HepG2 (cell line): ENCODE measurements at regions not wholly inside any gene's neighbourhood (a gene's known extent, or its start where the extent isn't known, plus 50 kb on each side); places are given as distances from the start of the nearest gene placed in this dataset.

ENCODE experiments used
- ATAC-seq: fragments of 200-7000 bp; cut with Tn5 transposase; 3 replicates; pipeline ENCODE4 v1.9.1; 2020; ENCODE audit warnings: mild to moderate bottlenecking, moderate library complexity
- BruUV-seq: library from RNA; stranded (reverse); fragments of 400-500 nt; replicated peaks from 2 replicates; lab custom pipeline; 2021; lab: Mats Ljungman, UMichigan
- CTCF ChIA-PET: fragments of 300-600 bp; formaldehyde crosslinking; extraction: SDS; loops from one replicate; lab custom pipeline; 2021; ENCODE audit warnings: low total read pairs, inconsistent platforms, low intra/inter-chr PET ratio; lab: Yijun Ruan, JAX
- POLR2A ChIA-PET: fragments of 350-600 bp; sonication (Branson Sonifier 250); formaldehyde crosslinking; loops from one replicate; lab custom pipeline; 2020; ENCODE audit warnings: antibody characterized with exemption, inconsistent platforms; lab: Yijun Ruan, JAX
- DNase-seq: peaks from one replicate; pipeline ENCODE4 v3.0.0-alpha.2; 2015; ENCODE audit warnings: low spot score
- FAIRE-seq: peaks from 3 replicates; lab custom pipeline; 2011; peaks lifted over from hg19 to GRCh38; lab: Jason Lieb, UNC
- H2AFZ ChIP-seq: one replicate; pipeline ENCODE4 v1.6.1; 2011; ENCODE audit warnings: low read length, inconsistent platforms
- H3K27ac ChIP-seq: fragments of 300-600 bp; 3 replicates; pipeline ENCODE4 v1.8.0; 2011; ENCODE audit warnings: mixed run types, mild to moderate bottlenecking, mixed read lengths, low read length, inconsistent platforms; ENCODE audit not compliant: insufficient read depth; ENCODE audit errors: extremely low read length
- H3K27me3 ChIP-seq, 2 experiments: fragments of 200-600 bp in 1 of 2; 2 replicates in 1 of 2; 3 replicates in 1 of 2; pipeline versions ENCODE4 v1.6.0 to v1.8.0; 2011; ENCODE audit warnings: low read length in 2 of 2, mild to moderate bottlenecking in 2 of 2, moderate library complexity in 2 of 2, inconsistent platforms in 1 of 2; ENCODE audit not compliant: insufficient read depth in 2 of 2, control insufficient read depth in 1 of 2
- H3K36me3 ChIP-seq, 2 experiments: fragments of 200-600 bp in 1 of 2; replicated peaks in 1 of 2; 2 replicates in 1 of 2; 3 replicates in 1 of 2; pipeline versions ENCODE4 v1.5.1 to v1.8.0; 2011; ENCODE audit warnings: low read length in 2 of 2, inconsistent platforms in 1 of 2; ENCODE audit not compliant: insufficient read depth in 2 of 2, control insufficient read depth in 1 of 2
- H3K4me1 ChIP-seq: 2 replicates; pipeline ENCODE4 v1.5.1; 2012; ENCODE audit warnings: low read length, inconsistent platforms; ENCODE audit not compliant: insufficient read depth
- H3K4me2 ChIP-seq: 2 replicates; pipeline ENCODE4 v1.6.0; 2011; ENCODE audit warnings: low read depth, low read length, inconsistent platforms
- H3K4me3 ChIP-seq, 3 experiments: fragments of 200-600 bp in 1 of 3; sonication (generic), shearing (Covaris generic) in 1 of 3; replicated peaks in 1 of 3; 2 replicates each; pipeline ENCODE4 v1.5.1; 2011 to 2016; ENCODE audit warnings: low read length in 3 of 3, inconsistent platforms in 2 of 3, low read depth in 2 of 3, mild to moderate bottlenecking in 2 of 3, control low read depth in 1 of 3, mixed read lengths in 1 of 3; ENCODE audit not compliant: insufficient read depth in 1 of 3
- H3K79me2 ChIP-seq: one replicate; pipeline ENCODE4 v1.6.1; 2011; ENCODE audit warnings: low read length, inconsistent platforms; ENCODE audit not compliant: insufficient read depth
- H3K9ac ChIP-seq: 2 replicates; pipeline ENCODE4 v1.6.0; 2011; ENCODE audit warnings: mild to moderate bottlenecking, low read depth, low read length, inconsistent platforms; ENCODE audit not compliant: insufficient read depth
- H3K9me3 ChIP-seq: 2 replicates; pipeline ENCODE4 v1.5.1; 2012; ENCODE audit warnings: mild to moderate bottlenecking, low read length
- H4K20me1 ChIP-seq: 2 replicates; pipeline ENCODE4 v1.6.0; 2011; ENCODE audit warnings: inconsistent platforms, mild to moderate bottlenecking, low read length, moderate library complexity; ENCODE audit not compliant: insufficient read depth
- FOSL1 ChIP-seq: sonication (generic); formaldehyde crosslinking; IDR thresholded peaks from 2 replicates; pipeline ENCODE4 v1.9.0; 2021; ENCODE audit warnings: missing genetic modification reagents, borderline replicate concordance
- GMEB1 ChIP-seq: sonication (generic); formaldehyde crosslinking; IDR thresholded peaks from 2 replicates; pipeline ENCODE4 v1.5.1; 2020; ENCODE audit warnings: missing genetic modification reagents, mild to moderate bottlenecking, borderline replicate concordance
- KAT2B ChIP-seq: fragments of 150-350 bp; IDR thresholded peaks from 2 replicates; pipeline ENCODE4 v1.6.1; 2014; ENCODE audit warnings: low read depth, low read length, borderline replicate concordance
- MAFK ChIP-seq, 2 experiments: IDR thresholded peaks in 1 of 2; conservative IDR thresholded peaks in 1 of 2; 2 replicates each; pipeline ENCODE4 v1.6.1; 2011; ENCODE audit warnings: improper control_type of control experiment in 2 of 2, low read length in 2 of 2
- SNAPC2 ChIP-seq: sonication (generic); formaldehyde crosslinking; IDR thresholded peaks from 2 replicates; pipeline ENCODE4 v1.8.1; 2022; ENCODE audit warnings: mild to moderate bottlenecking, missing genetic modification reagents
- TOE1 ChIP-seq: sonication (generic); formaldehyde crosslinking; IDR thresholded peaks from 2 replicates; pipeline ENCODE4 v1.4.0; 2020; ENCODE audit warnings: mild to moderate bottlenecking, missing genetic modification reagents
- ZBTB7B ChIP-seq: sonication (generic); formaldehyde crosslinking; IDR thresholded peaks from 2 replicates; pipeline ENCODE4 v1.4.0; 2020; ENCODE audit warnings: missing genetic modification reagents
- ZHX1 ChIP-seq: sonication (generic); formaldehyde crosslinking; IDR thresholded peaks from 2 replicates; pipeline ENCODE4 v1.8.1; 2022; ENCODE audit warnings: low read depth, mild to moderate bottlenecking, missing genetic modification reagents
- ZNF460 ChIP-seq: sonication (generic); formaldehyde crosslinking; IDR thresholded peaks from 2 replicates; pipeline ENCODE4 v1.5.1; 2020; ENCODE audit warnings: missing genetic modification reagents, mild to moderate bottlenecking, borderline replicate concordance
- ZNF75D ChIP-seq: sonication (generic); formaldehyde crosslinking; IDR thresholded peaks from 2 replicates; pipeline ENCODE4 v1.8.1; 2023; ENCODE audit warnings: missing genetic modification reagents, mild to moderate bottlenecking, borderline replicate concordance
- WGBS: methylation state at CpG from one replicate; pipeline ENCODE4 v1.1.6; 2017; ENCODE audit warnings: low lambda C conversion rate; 5-methylcytosine and 5-hydroxymethylcytosine counted together
- in situ Hi-C: cut with HindIII; loops from 2 replicates; pipeline ENCODE4 v1.10.0; 2017; ENCODE audit warnings: low pct_unique_long_range_greater_than_20kb; ENCODE audit not compliant: extremely low pct_ligation_motif_present
- intact Hi-C: fragments of 100-400 bp; cut with micrococcal nuclease; formaldehyde crosslinking; loops from one replicate; pipeline ENCODE4 v1.10.0; 2022; ENCODE audit not compliant: unreplicated experiment
- TF ChIP-seq, protein P1 (sequence below): sonication (generic); formaldehyde crosslinking; IDR thresholded peaks from 2 replicates; pipeline ENCODE4 v1.5.0; 2020; ENCODE audit warnings: missing genetic modification reagents, mild to moderate bottlenecking, borderline replicate concordance
- TF ChIP-seq, protein P2 (sequence below): sonication (generic); formaldehyde crosslinking; IDR thresholded peaks from 2 replicates; pipeline ENCODE4 v1.5.1; 2020; ENCODE audit warnings: missing genetic modification reagents, mild to moderate bottlenecking, borderline replicate concordance

DNA sequence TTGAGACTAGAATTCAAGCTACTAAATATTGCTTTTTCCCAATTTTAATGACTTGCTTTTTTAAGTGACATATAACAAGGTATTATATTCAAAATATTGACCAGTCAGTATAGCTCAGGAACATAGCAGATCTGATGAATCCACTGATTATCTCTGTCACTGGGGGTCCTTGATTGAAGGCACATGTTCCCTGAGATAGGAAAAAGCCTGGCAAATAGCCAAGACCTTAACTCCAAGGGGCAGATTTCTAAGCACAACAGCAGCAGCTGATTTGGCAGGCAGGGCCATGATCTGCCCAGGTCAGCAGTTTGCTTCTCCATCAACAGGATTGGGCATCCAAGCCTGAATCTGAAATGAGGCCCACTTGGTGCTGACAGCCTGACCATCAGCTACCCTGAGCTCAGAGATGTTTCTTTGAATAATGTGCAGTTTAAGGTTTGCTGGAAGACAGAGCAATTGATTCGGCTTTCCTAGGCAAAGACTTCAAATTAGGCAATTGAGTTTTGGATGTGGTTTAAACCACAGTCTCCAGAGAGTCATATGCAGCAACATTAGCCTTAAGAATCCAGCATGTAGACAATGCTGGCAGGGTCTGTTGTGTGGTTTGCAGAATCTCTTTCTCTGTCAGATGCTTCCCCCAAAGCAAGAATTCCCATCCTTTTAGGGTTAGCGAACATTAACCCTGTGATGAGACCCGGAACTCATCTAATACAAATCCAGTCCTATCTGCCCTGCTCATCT lies 352.6 kb downstream of the ADRA2A start:
- DNase-seq (no peak), ATAC-seq (no peak), FAIRE-seq (no peak)
- 0 out of 4 replicates have a peak, but pooled peaks of 1 of the 2 experiments have one; percentile 19 for TF ChIP-seq MAFK (conservative IDR thresholded peaks at IDR 0.05 in 1 of 2, IDR thresholded peaks at IDR 0.05 in 1 of 2; ENCODE audit: low read length in 2 of 2)
- no peak for TF ChIP-seq TOE1 (CRISPR knock-in tag)
- Histone ChIP-seq H3K9ac (no peak overlapping the region), H3K4me2 (no peak overlapping the region), H3K27me3 (no peaks in the 10 kb centered on the region), H3K4me1 (no peaks in the 10 kb centered on the region), H2AFZ (no peak overlapping the region), H3K79me2 (no peaks in the 10 kb centered on the region), H3K36me3 (no peaks in the 10 kb centered on the region), H4K20me1 (no peaks in the 10 kb centered on the region), H3K9me3 (no peaks in the 10 kb centered on the region), H3K4me3 (no peak overlapping the region), H3K27ac (no peak overlapping the region)
- BruUV-seq, result no TSS peak
- in situ Hi-C loops (no loop called here), intact Hi-C loops (no loop called here)
- POLR2A ChIA-PET, result no interaction called here
- 0% methylated on average over 3 of the region's 3 CpGs for WGBS
- CTCF ChIA-PET, result no interaction called here

DNA sequence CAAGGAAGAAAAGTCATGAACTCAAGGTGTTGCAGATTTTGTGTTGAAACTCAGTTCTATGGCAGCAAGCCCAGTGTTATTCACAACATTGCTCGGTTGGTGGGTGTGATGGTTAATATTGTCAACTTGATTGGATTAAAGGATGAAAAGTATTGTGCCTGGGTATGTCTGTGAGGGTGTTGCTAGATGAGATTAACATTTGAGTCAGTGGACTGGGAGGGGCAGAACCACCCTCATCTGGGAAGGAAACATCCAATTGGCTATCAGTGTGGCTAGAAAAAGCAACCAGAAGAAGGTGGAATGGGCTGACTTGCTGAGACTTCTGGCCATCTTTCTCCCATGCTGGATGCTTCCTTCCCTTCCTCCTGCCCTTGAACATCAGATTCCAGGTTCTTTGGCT lies 353.2 kb downstream of the ADRA2A start:
- POLR2A ChIA-PET, result no interaction called here
- H3K4me2 ChIP-seq, result no peak overlapping the region
- BruUV-seq, result no TSS peak
- H3K27ac ChIP-seq, result no peak overlapping the region
- H3K79me2 ChIP-seq, result no peaks in the 10 kb centered on the region
- FAIRE-seq, result no peak
- intact Hi-C loops (no loop called here), in situ Hi-C loops (no loop called here)
- H3K27me3 ChIP-seq, result no peaks in the 10 kb centered on the region
- no peak overlapping the region for H2AFZ ChIP-seq
- H3K4me3 ChIP-seq, result no peak overlapping the region
- H4K20me1 ChIP-seq, result no peaks in the 10 kb centered on the region
- CTCF ChIA-PET, result no interaction called here
- no peaks in the 10 kb centered on the region for H3K36me3 ChIP-seq
- no peak for DNase-seq
- no peak for ATAC-seq
- no peaks in the 10 kb centered on the region for H3K9me3 ChIP-seq
- H3K4me1 ChIP-seq, result no peaks in the 10 kb centered on the region
- 50% methylated on average over 1 of the region's 1 CpG for whole genome bisulfite sequencing
- no peak overlapping the region for H3K9ac ChIP-seq
- TF ChIP-seq KAT2B (no peak), ZBTB7B (no peak), ZNF75D (CRISPR knock-in tag) (no peak), FOSL1 (CRISPR knock-in tag) (no peak), GMEB1 (CRISPR knock-in tag) (no peak), SNAPC2 (CRISPR knock-in tag) (no peak), ZNF460 (CRISPR knock-in tag) (no peak), ZHX1 (CRISPR knock-in tag) (no peak)
- TF ChIP-seq, protein P1, sequence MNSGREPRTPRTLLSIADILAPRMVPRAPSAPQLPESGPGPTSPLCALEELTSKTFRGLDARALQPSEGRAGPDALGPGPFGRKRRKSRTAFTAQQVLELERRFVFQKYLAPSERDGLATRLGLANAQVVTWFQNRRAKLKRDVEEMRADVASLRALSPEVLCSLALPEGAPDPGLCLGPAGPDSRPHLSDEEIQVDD (CRISPR knock-in tag), result no peak
- TF ChIP-seq, protein P2, sequence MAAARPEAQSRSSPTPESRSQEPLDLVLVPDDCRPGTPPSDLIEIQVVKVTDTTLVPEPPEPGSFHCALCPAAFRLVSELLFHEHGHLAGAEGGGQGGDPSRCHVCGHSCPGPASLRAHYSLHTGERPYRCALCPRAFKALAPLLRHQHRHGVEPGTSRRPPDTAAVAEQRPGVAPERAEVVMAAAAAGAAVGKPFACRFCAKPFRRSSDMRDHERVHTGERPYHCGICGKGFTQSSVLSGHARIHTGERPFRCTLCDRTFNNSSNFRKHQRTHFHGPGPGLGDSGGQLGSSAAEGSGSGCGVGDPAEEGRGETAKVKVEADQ (CRISPR knock-in tag), result no peak
